HepG2 (cell line): ENCODE measurements at regions not wholly inside any gene's neighbourhood (a gene's known extent, or its start where the extent isn't known, plus 50 kb on each side); places are given as distances from the start of the nearest gene placed in this dataset.

ENCODE experiments used
- ARID5B ChIP-seq: IDR thresholded peaks from 2 replicates; pipeline ENCODE4 v1.4.0; 2020; ENCODE audit warnings: mild to moderate bottlenecking, missing genetic modification reagents
- CEBPG ChIP-seq: IDR thresholded peaks from 2 replicates; pipeline ENCODE4 v1.6.1; 2016
- FOXA1 ChIP-seq, 2 experiments: fragments of 450-650 bp in 1 of 2; sonication (generic) in 1 of 2; formaldehyde crosslinking in 1 of 2; IDR thresholded peaks; 2 replicates each; pipeline versions ENCODE4 v1.4.0 to v1.6.1; 2016 to 2020; ENCODE audit warnings: missing genetic modification reagents in 1 of 2
- FOXK1 ChIP-seq: sonication (generic); formaldehyde crosslinking; IDR thresholded peaks from 2 replicates; pipeline ENCODE4 v1.4.0; 2020; ENCODE audit warnings: low read depth, missing genetic modification reagents, borderline replicate concordance
- FOXP4 ChIP-seq: sonication (generic); formaldehyde crosslinking; IDR thresholded peaks from 2 replicates; pipeline ENCODE4 v1.4.0; 2020; ENCODE audit warnings: missing genetic modification reagents
- GATAD2A ChIP-seq: IDR thresholded peaks from 2 replicates; pipeline ENCODE4 v1.6.1; 2016
- SKIL ChIP-seq: sonication (generic); formaldehyde crosslinking; IDR thresholded peaks from 2 replicates; pipeline ENCODE4 v1.8.0; 2022; ENCODE audit warnings: missing genetic modification reagents, mild to moderate bottlenecking, moderate library complexity, borderline replicate concordance
- ZNF121 ChIP-seq: sonication (generic); formaldehyde crosslinking; IDR thresholded peaks from 2 replicates; pipeline ENCODE4 v1.5.0; 2020; ENCODE audit warnings: mild to moderate bottlenecking, missing genetic modification reagents
- TF ChIP-seq, protein P1 (sequence below): IDR thresholded peaks from 2 replicates; pipeline ENCODE4 v1.6.1; 2012; ENCODE audit warnings: low read length, improper control_type of control experiment

GRCh38 chrX:99184153-99184552 lies 1225.9 kb downstream of the PCDH19 start (continued):
- TF ChIP-seq GATAD2A (0 out of 2 replicates have a peak, but pooled peaks have one; percentile 26), FOXP4 (CRISPR knock-in tag) (0 out of 2 replicates have a peak, but pooled peaks have one; percentile 21), SKIL (CRISPR knock-in tag) (no peak), ARID5B (peak; percentile 55), FOXK1 (CRISPR knock-in tag) (peak; percentile 39; the same call in 1 of the 2 replicates), FOXA1 (IDR thresholded peaks at IDR 0.05) (no peak), FOXA1 (CRISPR knock-in tag; IDR thresholded peaks at IDR 0.05) (peak; percentile 89), CEBPG (CRISPR knock-in tag) (peak; percentile 84), ZNF121 (CRISPR knock-in tag) (peak; percentile 48)
- TF ChIP-seq, protein P1, sequence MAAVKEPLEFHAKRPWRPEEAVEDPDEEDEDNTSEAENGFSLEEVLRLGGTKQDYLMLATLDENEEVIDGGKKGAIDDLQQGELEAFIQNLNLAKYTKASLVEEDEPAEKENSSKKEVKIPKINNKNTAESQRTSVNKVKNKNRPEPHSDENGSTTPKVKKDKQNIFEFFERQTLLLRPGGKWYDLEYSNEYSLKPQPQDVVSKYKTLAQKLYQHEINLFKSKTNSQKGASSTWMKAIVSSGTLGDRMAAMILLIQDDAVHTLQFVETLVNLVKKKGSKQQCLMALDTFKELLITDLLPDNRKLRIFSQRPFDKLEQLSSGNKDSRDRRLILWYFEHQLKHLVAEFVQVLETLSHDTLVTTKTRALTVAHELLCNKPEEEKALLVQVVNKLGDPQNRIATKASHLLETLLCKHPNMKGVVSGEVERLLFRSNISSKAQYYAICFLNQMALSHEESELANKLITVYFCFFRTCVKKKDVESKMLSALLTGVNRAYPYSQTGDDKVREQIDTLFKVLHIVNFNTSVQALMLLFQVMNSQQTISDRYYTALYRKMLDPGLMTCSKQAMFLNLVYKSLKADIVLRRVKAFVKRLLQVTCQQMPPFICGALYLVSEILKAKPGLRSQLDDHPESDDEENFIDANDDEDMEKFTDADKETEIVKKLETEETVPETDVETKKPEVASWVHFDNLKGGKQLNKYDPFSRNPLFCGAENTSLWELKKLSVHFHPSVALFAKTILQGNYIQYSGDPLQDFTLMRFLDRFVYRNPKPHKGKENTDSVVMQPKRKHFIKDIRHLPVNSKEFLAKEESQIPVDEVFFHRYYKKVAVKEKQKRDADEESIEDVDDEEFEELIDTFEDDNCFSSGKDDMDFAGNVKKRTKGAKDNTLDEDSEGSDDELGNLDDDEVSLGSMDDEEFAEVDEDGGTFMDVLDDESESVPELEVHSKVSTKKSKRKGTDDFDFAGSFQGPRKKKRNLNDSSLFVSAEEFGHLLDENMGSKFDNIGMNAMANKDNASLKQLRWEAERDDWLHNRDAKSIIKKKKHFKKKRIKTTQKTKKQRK = no peak
